ENCODE measurements at regions not wholly inside any gene's neighbourhood (a gene's known extent, or its start where the extent isn't known, plus 50 kb on each side); places are given as distances from the start of the nearest gene placed in this dataset.

GRCh38 chr4:65170768-65171514 lies 499.3 kb downstream of the EPHA5 start:
- Histone ChIP-seq H3K9ac (ENCODE audit: insufficient read depth in 1 of 2, low read length in 2 of 2) (no peak overlapping the region), H3K9me3 (ENCODE audit: control insufficient read depth in 4 of 4, insufficient read depth in 3 of 4, low read length in 3 of 4) (no peaks in the 10 kb centered on the region), H3K27me3 (ENCODE audit: control insufficient read depth in 3 of 3, insufficient read depth in 3 of 3, low read length in 2 of 3) (no peaks in the 10 kb centered on the region), H3K27ac (ENCODE audit: low read depth in 1 of 2, low read length in 1 of 2) (no peak overlapping the region), H3K4me1 (ENCODE audit: control insufficient read depth in 5 of 5, insufficient read depth in 5 of 5, low read length in 5 of 5) (no peaks in the 10 kb centered on the region), H3K36me3 (ENCODE audit: control insufficient read depth in 4 of 4, insufficient read depth in 4 of 4, low read length in 4 of 4) (no peaks in the 10 kb centered on the region), H3K4me3 (no peak overlapping the region)
- ATAC-seq (ENCODE audit: insufficient read depth, low FRiP score) (no peak), DNase-seq (no peak)
- WGBS, 2 donors = 84 to 87% methylated on average over 6 of the region's 6 CpGs
- TF ChIP-seq CTCF (IDR thresholded peaks at IDR 0.05; ENCODE audit: control extremely low read depth, extremely low read depth) = no peak

- H3K36me3 ChIP-seq (ENCODE audit: control insufficient read depth in 4 of 4, insufficient read depth in 4 of 4, low read length in 4 of 4) = no peaks in the 10 kb centered on the region
- no peak for TF ChIP-seq CTCF (IDR thresholded peaks at IDR 0.05; ENCODE audit: control extremely low read depth, extremely low read depth)
- WGBS, 2 donors = 64 to 74% methylated on average over 3 of the region's 3 CpGs
- H3K9me3 ChIP-seq (ENCODE audit: control insufficient read depth in 4 of 4, insufficient read depth in 3 of 4, low read length in 3 of 4) = no peaks in the 10 kb centered on the region
- H3K4me1 ChIP-seq (ENCODE audit: control insufficient read depth in 5 of 5, insufficient read depth in 5 of 5, low read length in 5 of 5) = no peaks in the 10 kb centered on the region
- no peak overlapping the region for H3K27ac ChIP-seq (ENCODE audit: low read depth in 1 of 2, low read length in 1 of 2)
- no peak overlapping the region for H3K4me3 ChIP-seq
- no peak overlapping the region for H3K9ac ChIP-seq (ENCODE audit: insufficient read depth in 1 of 2, low read length in 2 of 2)
- H3K27me3 ChIP-seq (ENCODE audit: control insufficient read depth in 3 of 3, insufficient read depth in 3 of 3, low read length in 2 of 3) = no peaks in the 10 kb centered on the region
- no peak for DNase-seq
- no peak for ATAC-seq (ENCODE audit: insufficient read depth, low FRiP score)
Observed at GRCh38 chr4:65167719-65168118, 502.6 kb downstream of the EPHA5 start.

GRCh38 chr4:65152205-65152604 lies 518.1 kb downstream of the EPHA5 start:
- H3K36me3 ChIP-seq (ENCODE audit: control insufficient read depth in 4 of 4, insufficient read depth in 4 of 4, low read length in 4 of 4) = no peaks in the 10 kb centered on the region
- H3K9me3 ChIP-seq (ENCODE audit: control insufficient read depth in 4 of 4, insufficient read depth in 3 of 4, low read length in 3 of 4) = no peaks in the 10 kb centered on the region
- no peak overlapping the region for H3K4me3 ChIP-seq
- ATAC-seq (ENCODE audit: insufficient read depth, low FRiP score) (no peak), DNase-seq (no peak)
- H3K9ac ChIP-seq (ENCODE audit: insufficient read depth in 1 of 2, low read length in 2 of 2) = no peak overlapping the region
- H3K4me1 ChIP-seq (ENCODE audit: control insufficient read depth in 5 of 5, insufficient read depth in 5 of 5, low read length in 5 of 5) = no peaks in the 10 kb centered on the region
- no peak overlapping the region for H3K27ac ChIP-seq (ENCODE audit: low read depth in 1 of 2, low read length in 1 of 2)
- no peak for TF ChIP-seq CTCF (IDR thresholded peaks at IDR 0.05; ENCODE audit: control extremely low read depth, extremely low read depth)
- no peaks in the 10 kb centered on the region for H3K27me3 ChIP-seq (ENCODE audit: control insufficient read depth in 3 of 3, insufficient read depth in 3 of 3, low read length in 2 of 3)

- WGBS, 2 donors = 65 to 80% methylated on average over 1 of the region's 1 CpG
- no peak for TF ChIP-seq CTCF (IDR thresholded peaks at IDR 0.05; ENCODE audit: control extremely low read depth, extremely low read depth)
- peak in 1 of 3 donors; percentile 6 for DNase-seq
- H3K36me3 ChIP-seq (ENCODE audit: control insufficient read depth in 4 of 4, insufficient read depth in 4 of 4, low read length in 4 of 4) = no peaks in the 10 kb centered on the region
- no peaks in the 10 kb centered on the region for H3K4me1 ChIP-seq (ENCODE audit: control insufficient read depth in 5 of 5, insufficient read depth in 5 of 5, low read length in 5 of 5)
- H3K27ac ChIP-seq (ENCODE audit: low read depth in 1 of 2, low read length in 1 of 2) = no peak overlapping the region
- ATAC-seq (ENCODE audit: insufficient read depth, low FRiP score) = no peak
- no peak overlapping the region for H3K4me3 ChIP-seq
- H3K9ac ChIP-seq (ENCODE audit: insufficient read depth in 1 of 2, low read length in 2 of 2) = no peak overlapping the region
- peaks cover 0 to 7% (median 2%) of the 10 kb centered on the region in 4 donors for H3K9me3 ChIP-seq (ENCODE audit: control insufficient read depth in 4 of 4, insufficient read depth in 3 of 4, low read length in 3 of 4)
- no peaks in the 10 kb centered on the region for H3K27me3 ChIP-seq (ENCODE audit: control insufficient read depth in 3 of 3, insufficient read depth in 3 of 3, low read length in 2 of 3)
Observed at GRCh38 chr4:65139998-65140397, 530.3 kb downstream of the EPHA5 start.
